DMS 273 (cell line): ENCODE measurements at regions not wholly inside any gene's neighbourhood (a gene's known extent, or its start where the extent isn't known, plus 50 kb on each side); places are given as distances from the start of the nearest gene placed in this dataset.

Source experiments
- DNase-seq: peaks from one replicate; lab custom pipeline; 2025; ENCODE audit not compliant: unreplicated experiment; lab: John Stamatoyannopoulos, UW

DNA sequence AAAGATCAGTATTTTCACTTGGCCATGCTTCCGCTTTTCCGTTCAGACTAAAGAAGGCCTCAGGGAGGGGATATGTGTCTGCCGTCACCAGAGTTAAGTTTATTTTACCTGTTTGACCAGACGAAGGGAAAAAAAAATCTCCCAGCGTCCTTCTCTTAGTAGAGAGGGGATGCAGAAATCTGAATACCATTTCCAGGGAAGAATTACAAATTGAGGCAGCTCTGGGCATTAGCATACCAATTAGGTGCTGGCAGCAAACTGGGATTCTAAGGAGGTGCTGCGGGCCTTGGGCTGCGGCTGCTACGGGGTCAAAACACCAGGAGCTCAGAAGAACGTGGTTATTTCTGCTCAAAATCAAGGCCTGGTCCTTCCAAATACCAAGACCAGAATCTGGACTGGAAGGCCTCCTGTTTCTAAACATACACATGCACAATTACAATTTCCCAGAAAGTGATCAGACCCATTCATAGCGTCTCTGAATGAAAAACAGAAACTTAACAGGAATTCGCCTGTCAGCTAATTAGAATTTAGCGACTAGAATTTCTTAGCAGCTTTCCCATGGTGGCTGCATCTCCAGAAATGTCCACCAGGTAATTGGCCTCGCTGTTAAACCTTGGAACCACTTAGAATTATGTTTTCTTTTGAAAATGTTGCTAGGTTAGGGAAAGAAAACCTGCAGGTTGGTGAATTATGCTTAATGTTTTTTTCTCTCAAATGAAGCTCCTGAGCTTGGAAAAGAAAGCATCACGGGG, 617.0 kb downstream of the VRK1 start:
- no peak for DNase-seq

DNA sequence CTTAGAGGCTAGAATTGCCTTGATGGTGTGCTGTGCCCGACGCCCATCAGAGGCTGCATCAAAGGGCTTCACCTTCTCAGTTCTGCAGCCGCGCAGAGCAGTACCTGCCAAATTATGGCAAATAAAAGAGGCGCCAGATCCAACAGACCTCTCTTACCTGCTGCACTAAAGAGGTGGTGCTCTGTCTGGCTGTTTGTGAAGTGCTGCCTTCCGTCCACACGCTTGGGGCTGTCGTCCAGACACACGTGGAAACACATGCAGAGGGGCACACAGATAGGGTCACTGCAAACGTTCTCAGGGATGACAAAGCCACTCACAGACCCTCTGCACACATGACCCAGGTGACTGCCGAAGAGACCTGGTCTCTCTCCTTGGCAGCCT, 617.5 kb downstream of the VRK1 start:
- no peak for DNase-seq

DNA sequence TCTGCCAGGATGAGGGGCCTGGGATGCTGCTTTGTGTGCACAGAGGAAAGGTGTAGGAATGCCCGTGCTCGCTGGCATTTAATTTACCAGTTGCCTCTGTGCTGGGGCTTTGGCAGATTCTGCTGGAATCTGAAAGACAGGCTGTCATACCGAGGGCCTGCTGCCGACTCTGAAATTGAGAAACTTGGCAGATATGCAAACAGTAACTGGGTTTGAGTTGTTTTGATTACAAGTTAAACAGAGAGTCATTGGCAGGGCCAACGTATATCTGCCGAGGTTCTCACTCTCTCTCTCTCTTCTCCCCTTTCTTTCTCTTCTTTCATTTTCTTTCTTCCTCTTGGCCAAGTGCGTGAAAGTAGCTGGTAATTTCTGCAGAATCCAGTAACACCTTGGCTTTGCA, 618.7 kb downstream of the VRK1 start:
- no peak for DNase-seq

DNA sequence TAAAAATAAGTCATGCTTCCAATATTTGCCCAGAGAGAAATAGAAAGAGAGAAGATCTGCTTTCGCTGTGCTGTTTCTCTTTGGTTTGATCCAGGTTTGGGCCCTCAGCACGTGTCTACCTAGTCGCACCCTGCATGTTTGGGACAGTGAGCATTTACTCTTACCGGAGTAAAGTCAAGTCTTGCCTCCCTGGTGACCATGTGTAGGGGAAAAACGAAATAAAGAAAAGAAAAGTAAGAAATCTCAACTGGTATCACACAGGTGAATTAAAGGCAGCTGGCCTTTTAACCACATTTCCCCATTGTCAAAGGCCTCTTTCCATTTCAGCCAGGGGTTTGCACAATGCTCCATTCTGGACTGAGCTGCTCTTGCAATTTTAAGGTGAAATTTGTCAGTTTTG, 619.4 kb downstream of the VRK1 start:
- DNase-seq, result no peak

DNA sequence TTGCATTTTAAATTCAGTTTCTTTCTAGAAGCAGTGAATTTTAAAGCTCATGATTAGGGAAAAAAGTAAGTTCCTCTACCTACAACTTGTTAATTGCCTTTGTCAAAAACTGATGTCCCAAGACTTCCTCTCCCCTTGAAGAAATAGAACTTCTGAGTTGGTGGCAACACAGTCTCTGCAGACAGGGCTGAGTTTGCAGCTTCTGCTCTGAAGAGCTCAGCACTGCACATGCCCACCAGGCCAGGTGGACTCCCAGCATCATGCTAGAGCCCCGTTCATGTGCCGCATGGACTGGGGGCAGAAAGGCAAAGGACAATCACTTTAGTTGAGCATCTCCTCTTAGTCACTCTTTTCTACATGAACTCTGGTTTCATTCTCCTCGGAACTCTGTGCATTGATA, 620.1 kb downstream of the VRK1 start:
- DNase-seq, result no peak

DNA sequence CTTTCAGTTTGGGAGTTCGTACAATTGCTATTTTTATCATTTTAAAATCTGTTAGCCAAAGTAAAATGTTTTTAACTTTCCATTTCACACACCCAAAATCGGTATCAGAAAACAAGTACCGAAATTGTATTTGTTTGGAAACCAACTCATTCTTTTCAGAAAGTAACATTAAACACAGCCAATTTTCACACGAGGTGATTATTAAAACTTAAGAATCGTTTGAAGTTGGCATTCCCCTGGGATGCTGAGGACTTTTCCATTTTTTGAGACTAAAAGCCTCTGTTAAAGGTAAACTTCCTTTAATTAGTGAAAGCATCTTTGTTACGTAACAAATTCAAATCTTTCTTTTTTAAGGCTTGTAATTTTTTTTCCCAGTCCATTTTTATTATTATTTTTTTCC, 623.0 kb downstream of the VRK1 start:
- DNase-seq, result no peak

DNA sequence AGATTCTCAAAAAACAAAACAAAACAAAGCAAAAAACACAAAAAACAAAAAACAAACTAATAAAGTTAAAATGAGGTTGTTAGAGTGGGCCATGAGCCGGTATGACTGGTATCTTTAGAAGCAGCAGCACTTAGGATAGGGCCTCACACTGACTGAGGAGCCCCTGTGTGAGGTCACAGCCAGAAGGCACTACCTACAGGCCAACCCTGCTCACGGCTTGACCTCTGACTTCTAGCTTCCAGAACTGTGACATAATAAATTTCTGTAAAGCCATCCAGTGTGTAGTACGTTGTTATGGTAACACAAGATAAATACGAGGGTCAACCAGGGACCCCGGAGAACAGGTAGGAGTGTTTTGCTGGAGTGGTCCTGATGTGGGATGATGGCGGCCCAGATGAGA, 629.6 kb downstream of the VRK1 start:
- no peak for DNase-seq

DNA sequence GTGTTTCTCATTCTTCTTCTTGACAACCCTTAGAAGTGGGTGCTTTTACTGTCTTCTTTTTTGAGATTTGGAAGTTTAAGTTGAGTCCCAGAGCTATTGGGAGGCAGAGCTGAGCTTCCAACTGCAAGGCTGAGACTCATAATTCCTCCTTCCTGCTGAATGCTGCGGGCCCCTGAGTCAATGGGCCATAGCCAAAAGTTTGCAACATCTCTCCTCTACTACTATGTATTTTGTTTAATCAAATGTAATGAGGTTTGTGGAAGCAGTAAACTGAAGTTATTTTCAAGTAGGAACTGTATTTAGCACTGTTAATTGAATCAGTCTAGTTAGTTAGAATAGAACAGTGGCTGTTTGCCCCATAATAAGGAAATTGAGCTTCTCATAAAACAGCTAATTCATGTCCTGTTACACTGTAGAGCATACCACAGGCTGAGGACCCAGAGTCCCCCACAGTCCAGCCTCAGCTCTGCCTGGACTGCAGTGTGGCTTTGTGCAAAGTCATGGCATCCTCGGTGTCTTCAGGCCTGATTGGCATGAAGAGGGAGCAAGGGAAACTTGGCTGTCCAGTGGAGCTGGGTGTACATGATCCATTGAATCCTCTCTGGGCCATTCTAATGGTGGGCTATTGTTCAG, 631.7 kb downstream of the VRK1 start:
- no peak for DNase-seq

DNA sequence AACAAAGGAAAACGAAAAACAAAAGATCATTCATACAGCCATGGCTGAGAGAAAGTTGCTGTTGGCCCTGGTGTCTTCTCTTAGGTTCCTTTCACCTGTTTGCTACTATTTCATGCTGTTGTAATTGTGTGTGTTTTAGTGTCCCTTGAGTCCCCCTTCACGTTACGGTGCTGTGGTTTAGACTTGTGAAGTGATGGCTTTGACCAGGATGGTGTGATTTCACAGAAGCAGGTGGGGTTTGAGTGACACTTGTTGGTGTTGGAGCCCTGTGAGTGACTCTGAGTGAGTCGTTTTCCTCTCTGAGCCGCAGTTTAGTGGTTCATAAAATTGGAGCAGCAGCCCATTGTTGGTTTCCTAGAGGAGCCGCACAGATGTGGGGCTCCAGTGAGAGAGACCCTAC, 635.4 kb downstream of the VRK1 start:
- DNase-seq, result no peak

DNA sequence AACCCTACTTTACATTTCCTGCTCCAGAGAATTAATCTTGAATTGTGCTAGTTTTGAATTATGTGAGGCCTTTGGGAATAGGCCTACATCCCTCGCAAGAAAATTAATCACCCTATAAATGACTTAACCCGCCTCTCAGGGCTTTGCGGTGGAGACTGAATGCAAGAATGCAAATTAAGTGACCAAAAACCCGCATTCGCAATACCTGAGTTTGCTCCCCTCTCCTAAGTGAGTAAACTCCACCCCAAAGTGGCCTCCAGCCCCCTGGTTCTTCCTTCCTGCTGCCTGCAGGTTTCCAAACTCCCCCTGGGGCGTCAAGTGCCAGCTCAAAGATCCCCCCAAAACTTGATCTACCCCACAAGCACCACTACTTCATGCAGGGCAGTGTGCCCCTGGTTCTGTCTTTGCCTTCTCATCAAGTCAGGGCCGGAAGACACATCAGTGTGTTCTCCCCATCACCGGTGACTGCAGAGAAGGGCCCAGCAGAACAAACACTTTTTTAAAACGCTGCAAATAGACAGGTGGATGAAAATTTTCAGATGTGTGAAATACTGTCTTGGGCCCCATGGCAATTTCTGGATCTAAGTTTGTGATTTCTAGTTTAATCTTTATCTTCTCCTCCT, 644.7 kb downstream of the VRK1 start:
- DNase-seq, result no peak

DNA sequence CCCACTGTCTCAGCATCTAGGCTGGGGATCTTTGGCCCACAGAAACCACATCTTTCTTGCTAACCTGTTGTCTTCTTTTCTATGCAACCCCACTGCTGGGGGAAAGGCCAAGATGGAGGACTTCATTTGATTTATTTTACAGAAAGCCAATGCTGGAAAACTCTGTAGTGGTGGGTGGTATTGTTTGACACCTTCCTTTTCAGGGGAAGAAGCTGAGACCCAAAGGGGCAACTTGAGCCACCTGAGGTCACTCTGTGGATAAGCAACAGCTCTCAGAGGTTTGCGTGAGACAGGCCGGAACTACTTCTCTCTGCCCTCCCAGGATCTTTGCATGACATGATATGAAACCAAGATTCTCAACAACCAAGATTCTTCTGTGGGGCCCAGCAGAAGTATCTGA, 645.2 kb downstream of the VRK1 start:
- DNase-seq, result no peak

DNA sequence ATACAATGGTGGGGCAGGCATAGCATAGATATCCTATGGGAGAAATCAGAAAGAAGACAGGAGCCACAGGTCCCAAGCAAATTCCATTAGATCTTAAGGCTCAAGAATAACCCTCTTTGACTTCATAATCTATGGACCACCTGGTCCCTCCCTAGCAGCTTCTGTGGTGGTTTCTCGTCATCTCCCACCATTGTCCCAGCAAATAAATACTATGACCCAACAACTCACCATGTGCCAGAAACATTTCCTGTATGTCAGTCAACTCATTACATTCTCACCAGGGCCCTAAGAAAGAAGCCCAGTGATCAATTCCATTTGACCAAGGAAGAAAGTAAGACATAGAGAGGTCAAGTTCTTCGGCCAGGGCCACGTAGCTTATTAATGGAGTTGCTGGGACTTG, 646.2 kb downstream of the VRK1 start:
- DNase-seq, result no peak

DNA sequence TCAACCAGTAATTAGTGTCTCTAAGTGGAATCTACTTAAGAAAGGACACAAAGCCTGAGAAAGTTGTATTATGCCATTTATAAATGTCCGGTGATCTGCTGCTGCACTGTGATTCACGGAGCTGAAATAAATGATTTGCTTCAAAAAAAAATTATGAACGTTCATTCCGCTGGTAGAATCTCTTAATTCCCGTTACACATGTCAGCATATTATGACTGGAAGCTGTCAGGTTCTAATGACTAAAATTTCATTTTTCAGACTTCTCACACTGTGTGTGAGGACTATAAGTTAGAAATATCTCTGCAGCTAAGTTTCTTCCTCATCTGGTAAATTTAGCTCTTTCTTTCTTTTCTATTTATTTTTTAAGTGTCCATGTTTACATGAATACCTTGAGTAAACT, 647.1 kb downstream of the VRK1 start:
- no peak for DNase-seq

DNA sequence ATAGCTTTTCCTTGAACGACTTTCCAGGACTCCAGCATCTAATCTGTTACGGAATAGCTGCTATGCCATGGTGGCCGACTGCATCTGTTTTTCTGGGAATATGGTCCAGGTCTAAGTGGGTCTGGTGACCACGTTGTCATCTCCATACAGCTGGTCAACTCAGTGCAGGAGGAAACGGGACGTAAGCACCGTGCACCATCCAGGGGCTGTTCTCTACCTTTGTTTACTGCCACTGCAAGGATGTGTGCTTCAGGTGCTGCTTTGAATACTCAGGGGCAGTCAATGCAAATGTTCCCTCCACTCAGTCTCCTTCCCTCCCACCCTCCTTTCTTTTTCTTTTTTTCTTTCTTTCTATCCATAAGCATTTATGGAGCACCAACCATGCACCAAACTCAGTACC, 648.2 kb downstream of the VRK1 start:
- DNase-seq, result no peak

DNA sequence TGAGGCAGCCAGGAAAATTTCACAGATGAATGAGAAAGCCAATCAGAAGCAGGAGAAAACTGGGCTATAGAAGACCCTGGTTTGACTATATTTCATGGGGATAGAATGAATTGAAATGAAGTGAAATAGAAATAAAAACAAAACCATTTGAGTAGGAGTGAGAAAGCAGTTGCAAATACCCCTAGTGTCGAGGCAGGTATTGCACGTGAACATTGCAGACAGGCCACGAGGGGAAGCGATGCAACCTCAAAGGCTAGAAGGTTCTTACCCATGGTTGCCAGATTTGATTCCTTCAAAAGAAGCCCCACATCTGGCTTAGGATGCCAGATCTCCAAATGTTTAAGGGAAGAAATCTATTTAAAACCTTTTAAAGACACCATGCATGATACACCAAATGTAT, 648.9 kb downstream of the VRK1 start:
- DNase-seq, result peak; percentile 1

DNA sequence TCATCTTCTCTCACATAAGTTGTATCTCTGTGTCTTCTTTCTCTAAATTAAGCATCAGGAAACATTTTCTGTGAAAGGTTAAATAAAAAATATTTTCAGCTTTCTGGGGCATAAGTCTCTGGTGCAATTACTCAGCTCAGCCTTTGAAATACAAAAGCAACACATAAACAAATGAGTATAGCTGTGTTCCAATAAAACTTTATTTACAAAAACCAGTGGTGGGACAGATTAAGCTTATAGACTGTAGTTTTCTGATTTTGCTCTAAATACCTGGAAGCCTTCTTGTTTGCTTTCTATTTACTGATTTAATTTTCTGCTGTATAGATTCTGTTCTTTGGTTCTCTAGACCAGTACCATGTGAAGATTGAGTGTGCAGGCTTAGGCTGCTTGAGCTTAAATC, 655.1 kb downstream of the VRK1 start:
- no peak for DNase-seq

DNA sequence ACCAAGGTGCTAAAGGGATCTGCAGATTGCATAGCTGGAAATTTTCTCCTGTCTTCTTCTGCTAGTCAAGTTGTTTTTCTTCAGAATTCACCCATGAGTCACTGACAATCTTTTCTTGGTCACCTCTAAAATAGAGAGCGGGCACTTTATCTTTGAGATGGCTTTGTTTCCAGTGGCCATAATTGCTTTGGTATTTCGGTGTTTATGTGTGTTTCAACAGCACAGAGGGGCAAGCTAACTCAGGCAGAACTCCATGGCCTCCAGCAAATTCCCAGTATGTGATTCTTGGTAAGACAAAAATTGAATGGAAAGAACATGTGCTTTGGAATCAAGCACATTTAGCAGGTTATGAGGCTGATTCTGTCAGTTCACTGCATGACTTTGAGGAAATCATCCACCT, 656.8 kb downstream of the VRK1 start:
- no peak for DNase-seq

DNA sequence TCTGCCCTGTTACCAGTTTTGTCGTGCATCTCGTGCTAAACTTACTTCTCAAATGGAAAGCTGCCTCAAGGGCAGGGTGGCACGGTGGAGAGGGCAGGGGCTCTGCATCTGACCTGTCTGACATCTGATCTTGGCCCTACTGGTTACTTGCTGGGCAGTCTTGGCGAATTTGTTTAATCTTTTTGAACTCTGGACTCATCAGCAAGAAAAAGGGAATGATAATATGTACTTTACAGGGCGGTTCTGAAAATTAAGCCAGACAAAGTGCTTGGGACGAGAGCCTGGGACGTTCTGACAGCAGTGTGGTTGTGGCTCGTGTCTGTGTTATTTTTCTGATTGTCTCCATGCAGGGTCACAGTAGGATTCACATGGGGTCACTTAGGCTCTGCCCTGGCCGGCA, 659.3 kb downstream of the VRK1 start:
- no peak for DNase-seq

DNA sequence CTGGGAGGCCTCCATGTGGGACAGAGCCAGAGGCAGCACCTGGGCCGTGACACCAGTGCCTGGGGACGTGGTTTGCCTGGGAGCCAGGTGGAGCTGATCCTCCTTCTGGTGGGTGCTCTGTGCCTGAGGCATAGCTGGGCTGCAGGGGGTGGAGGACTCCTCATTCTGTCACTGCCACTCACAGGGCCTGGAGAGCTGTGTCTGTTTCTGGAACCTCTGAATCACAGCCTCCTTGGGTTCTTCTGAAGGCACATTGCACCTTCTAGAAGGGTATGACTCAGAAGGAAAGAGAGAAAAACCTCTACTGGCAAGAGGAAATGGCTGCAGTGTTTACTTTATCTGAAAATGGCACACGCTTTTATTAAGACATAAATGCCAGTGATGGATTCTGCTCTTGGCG, 659.8 kb downstream of the VRK1 start:
- no peak for DNase-seq

DNA sequence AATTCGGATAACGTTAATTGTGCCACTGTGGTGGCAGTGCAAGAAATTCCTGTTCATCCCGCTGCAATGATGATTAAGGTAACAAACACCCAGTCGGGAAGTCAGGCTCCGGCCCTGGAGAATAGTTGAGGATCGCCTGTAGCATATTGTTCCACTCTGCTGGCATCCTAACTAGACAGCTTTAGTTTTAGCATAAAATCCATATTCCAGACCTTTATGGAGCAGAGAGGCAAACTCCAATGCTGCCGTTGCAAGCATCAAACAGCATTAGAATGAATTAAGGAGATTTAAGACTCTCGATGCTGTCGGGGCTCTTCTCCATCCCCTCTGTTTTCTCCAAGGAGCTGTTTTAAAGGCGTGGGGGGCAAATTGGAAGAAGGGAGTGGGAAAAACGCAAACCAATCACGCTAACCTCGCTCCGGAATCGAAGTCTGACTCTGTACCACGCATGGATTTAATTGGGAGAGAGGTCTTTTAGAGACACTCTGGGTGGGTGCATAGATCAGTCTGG, 660.4 kb downstream of the VRK1 start:
- no peak for DNase-seq

DNA sequence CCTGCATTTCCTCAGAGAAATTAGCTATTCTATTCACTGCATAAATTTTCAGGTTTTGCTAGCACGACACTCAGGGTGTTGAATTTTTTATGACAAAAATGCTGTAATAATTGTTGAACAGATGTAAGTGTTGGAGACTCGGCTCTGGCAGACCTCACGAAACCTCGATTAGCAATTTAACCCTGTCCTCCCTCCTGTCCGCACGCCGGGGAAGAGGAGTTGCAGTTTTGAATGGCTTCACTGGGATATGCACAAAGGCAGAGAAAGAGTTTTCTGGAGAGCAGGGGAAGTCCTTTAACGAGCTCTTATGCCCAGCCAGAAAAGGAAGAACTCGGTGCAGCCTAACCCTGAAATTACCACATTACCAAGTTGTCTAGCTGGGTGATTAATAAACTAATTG, 661.1 kb downstream of the VRK1 start:
- DNase-seq, result no peak
